ENCODE measurements at regions not wholly inside any gene's neighbourhood (a gene's known extent, or its start where the extent isn't known, plus 50 kb on each side); places are given as distances from the start of the nearest gene placed in this dataset.

DNA sequence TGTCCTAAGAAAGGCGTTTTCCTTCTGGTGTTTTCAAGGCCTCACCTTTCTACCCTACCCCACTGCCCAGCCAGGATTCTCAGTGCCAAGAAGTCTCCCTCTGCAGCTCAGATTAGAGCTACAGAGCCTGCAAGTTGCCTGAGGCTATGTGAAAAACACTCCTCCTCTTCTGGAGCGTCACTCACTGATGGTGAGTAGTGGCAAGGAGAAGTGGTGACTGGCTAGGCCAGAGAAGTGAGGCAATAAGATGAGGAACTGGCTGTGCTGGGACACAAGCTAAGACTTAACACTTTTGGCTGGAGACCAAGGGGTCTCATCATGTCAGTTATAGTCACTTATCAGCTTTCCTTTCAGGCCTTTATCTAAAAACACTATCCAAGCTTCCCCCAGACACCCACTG lies 86.7 kb upstream of the PRKAR2B start:
- DNase-seq: no peak
- Histone ChIP-seq H3K27me3 (ENCODE audit: control insufficient read depth, insufficient read depth, low read length) (no peaks in the 10 kb centered on the region), H3K4me3 (ENCODE audit: insufficient read depth, low read depth, low read length) (no peak overlapping the region), H3K36me3 (replicated peaks; ENCODE audit: control insufficient read depth, insufficient read depth, low read length) (no peaks in the 10 kb centered on the region)

DNA sequence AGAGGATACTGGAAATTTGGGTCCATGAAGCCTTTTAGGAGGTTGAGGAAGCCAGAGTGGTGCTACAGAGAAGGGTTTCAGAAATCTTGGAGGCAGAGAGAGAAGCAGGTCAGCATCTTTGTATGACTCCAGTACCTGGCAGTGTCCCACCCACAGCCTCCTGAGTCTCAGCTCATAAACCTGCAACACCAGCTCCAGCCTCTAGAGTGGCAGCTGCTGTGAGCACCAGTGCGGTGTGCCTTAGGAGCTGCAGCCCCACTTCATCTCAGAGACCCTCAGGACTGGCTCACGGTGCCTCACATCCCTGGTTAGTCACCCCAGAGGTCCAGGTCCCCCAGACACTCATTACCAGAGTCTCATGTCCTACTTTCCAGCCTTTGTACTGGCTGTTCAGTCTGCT lies 84.8 kb upstream of the PRKAR2B start:
- H3K4me3 ChIP-seq (ENCODE audit: insufficient read depth, low read depth, low read length): no peak overlapping the region
- no peaks in the 10 kb centered on the region for H3K36me3 ChIP-seq (replicated peaks; ENCODE audit: control insufficient read depth, insufficient read depth, low read length)
- H3K27me3 ChIP-seq (ENCODE audit: control insufficient read depth, insufficient read depth, low read length): no peaks in the 10 kb centered on the region
- DNase-seq: peak; percentile 57

DNA sequence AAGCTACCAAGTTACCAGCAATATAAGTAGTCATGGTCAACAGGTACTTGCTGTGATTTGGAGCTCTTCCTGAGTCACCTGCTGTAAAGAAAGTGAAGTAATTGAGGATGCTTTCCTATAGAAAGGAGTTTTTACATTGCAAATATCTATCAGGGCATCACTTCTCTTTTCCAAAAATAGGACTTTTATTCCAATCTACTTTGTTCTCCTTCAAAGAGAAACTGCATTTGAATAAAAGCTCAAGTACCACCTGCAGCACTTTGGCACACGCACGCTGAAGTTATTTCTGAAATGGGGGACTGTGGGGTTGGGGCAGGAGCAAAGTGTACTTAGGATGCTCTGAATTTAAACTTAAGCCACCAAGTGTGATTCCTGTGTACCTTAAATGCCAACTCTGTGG lies 81.8 kb upstream of the PRKAR2B start:
- no peak for DNase-seq
- H3K4me3 ChIP-seq (ENCODE audit: insufficient read depth, low read depth, low read length): no peak overlapping the region
- H3K27me3 ChIP-seq (ENCODE audit: control insufficient read depth, insufficient read depth, low read length): no peaks in the 10 kb centered on the region
- no peaks in the 10 kb centered on the region for H3K36me3 ChIP-seq (replicated peaks; ENCODE audit: control insufficient read depth, insufficient read depth, low read length)

GRCh38 chr7:106964466-106964865 lies 80.0 kb upstream of the PRKAR2B start:
- Histone ChIP-seq H3K36me3 (replicated peaks; ENCODE audit: control insufficient read depth, insufficient read depth, low read length) (no peaks in the 10 kb centered on the region), H3K27me3 (ENCODE audit: control insufficient read depth, insufficient read depth, low read length) (no peaks in the 10 kb centered on the region), H3K4me3 (ENCODE audit: insufficient read depth, low read depth, low read length) (no peak overlapping the region)
- DNase-seq: no peak

- Histone ChIP-seq H3K27me3 (ENCODE audit: control insufficient read depth, insufficient read depth, low read length) (no peaks in the 10 kb centered on the region), H3K4me3 (ENCODE audit: insufficient read depth, low read depth, low read length) (no peak overlapping the region), H3K36me3 (replicated peaks; ENCODE audit: control insufficient read depth, insufficient read depth, low read length) (no peaks in the 10 kb centered on the region)
- no peak for DNase-seq
Observed at GRCh38 chr7:106965108-106965507, 79.4 kb upstream of the PRKAR2B start.

DNA sequence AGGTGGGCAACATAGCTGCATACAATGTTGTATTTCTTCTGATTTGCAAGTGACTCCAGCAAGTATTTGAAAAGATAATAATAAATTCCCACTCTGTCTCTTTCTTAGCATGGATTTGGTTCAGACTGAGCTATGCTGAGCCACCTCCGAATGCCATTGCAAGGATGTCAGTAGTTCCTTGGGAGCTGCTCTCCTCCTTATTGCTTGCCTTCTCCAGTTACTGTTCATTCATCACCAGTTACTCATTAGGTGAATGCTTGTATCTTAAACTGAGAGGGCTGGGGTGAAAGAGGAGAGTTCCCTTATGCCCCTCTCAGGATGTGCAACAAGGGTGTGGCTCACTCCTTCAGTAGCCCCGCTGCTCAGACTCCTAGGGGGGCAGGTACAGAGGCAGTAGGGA lies 78.4 kb upstream of the PRKAR2B start:
- H3K27me3 ChIP-seq (ENCODE audit: control insufficient read depth, insufficient read depth, low read length): no peaks in the 10 kb centered on the region
- no peaks in the 10 kb centered on the region for H3K36me3 ChIP-seq (replicated peaks; ENCODE audit: control insufficient read depth, insufficient read depth, low read length)
- no peak overlapping the region for H3K4me3 ChIP-seq (ENCODE audit: insufficient read depth, low read depth, low read length)
- no peak for DNase-seq

- H3K27me3 ChIP-seq (ENCODE audit: control insufficient read depth, insufficient read depth, low read length): no peaks in the 10 kb centered on the region
- H3K4me3 ChIP-seq (ENCODE audit: insufficient read depth, low read depth, low read length): no peak overlapping the region
- DNase-seq: peak; percentile 49
- H3K36me3 ChIP-seq (replicated peaks; ENCODE audit: control insufficient read depth, insufficient read depth, low read length): no peaks in the 10 kb centered on the region
Observed at GRCh38 chr7:106968160-106968559, 76.3 kb upstream of the PRKAR2B start.

GRCh38 chr7:106978425-106979420 lies 65.8 kb upstream of the PRKAR2B start:
- H3K27me3 ChIP-seq (ENCODE audit: control insufficient read depth, insufficient read depth, low read length): no peaks in the 10 kb centered on the region
- H3K4me3 ChIP-seq (ENCODE audit: insufficient read depth, low read depth, low read length): no peak overlapping the region
- no peak for DNase-seq
- no peaks in the 10 kb centered on the region for H3K36me3 ChIP-seq (replicated peaks; ENCODE audit: control insufficient read depth, insufficient read depth, low read length)

DNA sequence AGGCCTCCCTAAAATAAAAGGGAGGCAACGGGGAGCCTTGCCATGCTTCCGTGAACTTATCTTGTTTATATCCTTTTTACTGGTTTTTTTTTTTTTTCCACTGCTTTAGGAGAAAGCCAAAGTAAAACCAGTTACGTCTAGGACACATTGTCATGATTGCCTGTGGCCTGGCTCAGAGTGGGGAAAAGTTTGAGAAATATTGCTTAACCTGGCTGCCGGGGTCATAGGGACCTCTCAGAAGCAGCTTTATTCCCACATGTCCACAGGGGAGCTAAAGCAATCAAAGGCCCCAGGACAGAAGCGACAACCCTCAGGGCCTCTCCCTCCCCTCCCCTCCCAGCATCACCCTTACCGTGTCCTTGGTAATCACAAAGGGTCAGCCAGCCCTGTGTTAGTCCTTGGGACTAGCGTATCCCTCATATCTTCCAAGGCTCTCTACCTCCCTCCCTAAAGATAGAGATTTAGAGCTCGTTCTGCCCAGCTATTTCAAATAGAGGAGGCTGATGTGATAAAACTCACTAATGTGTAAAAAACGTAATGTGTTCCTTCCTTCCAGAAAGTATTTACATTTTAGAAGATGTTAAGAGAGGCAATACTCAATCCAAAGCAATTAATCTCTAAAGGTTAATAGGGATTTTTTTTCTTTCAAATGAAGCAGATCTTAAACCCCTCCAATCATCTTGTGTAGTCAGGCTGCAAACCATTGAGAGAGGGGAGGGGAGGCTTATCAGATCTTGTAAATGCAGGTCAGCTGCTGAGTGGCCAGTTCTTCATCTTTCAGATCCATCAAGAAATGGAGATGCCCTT lies 64.8 kb upstream of the PRKAR2B start:
- no peaks in the 10 kb centered on the region for H3K27me3 ChIP-seq (ENCODE audit: control insufficient read depth, insufficient read depth, low read length)
- peak; percentile 60 for DNase-seq
- H3K36me3 ChIP-seq (replicated peaks; ENCODE audit: control insufficient read depth, insufficient read depth, low read length): no peaks in the 10 kb centered on the region
- H3K4me3 ChIP-seq (ENCODE audit: insufficient read depth, low read depth, low read length): no peak overlapping the region

DNA sequence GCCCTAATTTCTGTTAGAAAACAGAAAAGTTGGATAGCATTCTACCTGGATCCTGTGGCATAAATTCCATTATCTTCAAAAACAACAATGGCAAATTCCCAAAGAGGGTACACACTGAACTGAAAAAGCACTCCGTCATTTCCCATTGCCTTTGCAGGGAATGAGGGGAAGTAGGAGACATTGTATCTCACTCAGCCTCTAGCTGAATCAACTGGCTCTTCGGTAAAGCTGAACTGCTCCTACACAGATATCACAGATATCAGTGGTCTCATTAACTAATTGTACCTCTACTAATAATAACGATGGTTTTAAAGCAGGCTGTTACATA lies 64.2 kb upstream of the PRKAR2B start:
- Histone ChIP-seq H3K4me3 (ENCODE audit: insufficient read depth, low read depth, low read length) (no peak overlapping the region), H3K36me3 (replicated peaks; ENCODE audit: control insufficient read depth, insufficient read depth, low read length) (no peaks in the 10 kb centered on the region), H3K27me3 (ENCODE audit: control insufficient read depth, insufficient read depth, low read length) (no peaks in the 10 kb centered on the region)
- DNase-seq: no peak

DNA sequence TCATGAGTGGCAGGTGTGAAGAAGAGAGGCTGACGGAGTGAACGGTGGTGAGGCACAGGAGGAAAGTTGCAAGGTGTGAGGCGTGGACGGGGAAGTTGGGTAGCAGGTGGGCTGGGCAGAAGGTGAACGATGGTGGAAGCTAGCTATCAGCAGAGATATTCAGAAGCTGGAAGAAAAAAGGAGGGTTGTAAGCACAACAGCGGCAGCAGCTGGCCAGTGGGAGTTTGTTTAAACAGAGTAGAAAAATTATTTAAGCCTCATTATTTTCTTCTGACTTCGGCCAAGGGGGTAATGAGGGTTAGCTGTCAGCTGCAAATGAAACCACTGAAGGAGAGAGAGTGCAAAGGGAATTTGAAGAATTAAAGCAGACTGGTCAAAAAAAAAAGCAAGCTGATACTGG lies 62.1 kb upstream of the PRKAR2B start:
- Histone ChIP-seq H3K4me3 (ENCODE audit: insufficient read depth, low read depth, low read length) (no peak overlapping the region), H3K27me3 (ENCODE audit: control insufficient read depth, insufficient read depth, low read length) (no peaks in the 10 kb centered on the region), H3K36me3 (replicated peaks; ENCODE audit: control insufficient read depth, insufficient read depth, low read length) (no peaks in the 10 kb centered on the region)
- no peak for DNase-seq

GRCh38 chr7:106984034-106984433 lies 60.5 kb upstream of the PRKAR2B start:
- no peak for DNase-seq
- no peak overlapping the region for H3K4me3 ChIP-seq (ENCODE audit: insufficient read depth, low read depth, low read length)
- H3K36me3 ChIP-seq (replicated peaks; ENCODE audit: control insufficient read depth, insufficient read depth, low read length): no peaks in the 10 kb centered on the region
- no peaks in the 10 kb centered on the region for H3K27me3 ChIP-seq (ENCODE audit: control insufficient read depth, insufficient read depth, low read length)

DNA sequence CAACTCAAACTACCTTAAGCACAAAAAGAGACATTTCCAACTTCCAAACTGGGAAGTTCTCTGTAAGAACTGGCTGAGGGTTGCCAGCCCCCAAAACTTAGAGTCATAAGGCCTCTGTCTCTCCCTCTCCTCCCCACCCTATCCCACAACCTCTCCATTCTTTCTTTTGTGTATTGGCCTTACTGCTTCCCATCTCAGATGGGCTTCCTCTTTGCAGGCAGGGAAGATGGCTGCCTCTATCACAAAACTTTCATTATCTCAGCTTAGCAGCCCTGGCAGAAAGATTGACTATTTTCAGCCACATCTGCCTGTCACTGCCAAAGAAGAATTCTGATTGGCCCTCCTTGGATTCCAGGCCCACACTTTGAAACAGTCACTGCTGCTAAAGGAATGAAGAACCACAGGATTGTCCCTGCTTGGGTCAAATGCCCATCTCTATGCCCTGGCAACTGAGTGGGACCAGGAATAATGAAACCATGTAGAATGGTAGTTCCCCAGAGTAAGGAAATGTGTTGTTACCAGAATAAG lies 58.0 kb upstream of the PRKAR2B start:
- H3K4me3 ChIP-seq (ENCODE audit: insufficient read depth, low read depth, low read length): no peak overlapping the region
- H3K36me3 ChIP-seq (replicated peaks; ENCODE audit: control insufficient read depth, insufficient read depth, low read length): no peaks in the 10 kb centered on the region
- DNase-seq: no peak
- H3K27me3 ChIP-seq (ENCODE audit: control insufficient read depth, insufficient read depth, low read length): no peaks in the 10 kb centered on the region

DNA sequence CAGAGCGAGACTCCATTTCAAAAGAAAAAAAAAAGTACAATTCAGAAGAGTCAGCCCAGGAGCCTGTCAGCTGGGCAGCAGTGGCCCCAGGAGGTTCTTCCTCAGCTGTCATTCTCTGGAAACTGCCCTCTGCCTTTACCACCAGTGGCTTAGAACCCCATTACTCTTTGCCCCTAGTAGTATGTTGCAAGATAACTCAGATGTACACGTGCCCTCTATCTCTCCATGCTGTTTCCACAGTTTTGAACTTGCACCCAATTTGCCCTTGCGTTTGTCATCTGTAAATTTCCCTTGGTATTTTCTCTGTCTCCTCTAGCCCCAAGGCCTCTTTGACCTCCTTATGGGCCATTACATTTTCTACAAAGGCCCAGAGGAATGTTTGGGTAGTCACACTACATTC lies 56.7 kb upstream of the PRKAR2B start:
- Histone ChIP-seq H3K36me3 (replicated peaks; ENCODE audit: control insufficient read depth, insufficient read depth, low read length) (no peaks in the 10 kb centered on the region), H3K27me3 (ENCODE audit: control insufficient read depth, insufficient read depth, low read length) (no peaks in the 10 kb centered on the region), H3K4me3 (ENCODE audit: insufficient read depth, low read depth, low read length) (no peak overlapping the region)
- no peak for DNase-seq

GRCh38 chr7:106992511-106992910 lies 52.0 kb upstream of the PRKAR2B start:
- H3K4me3 ChIP-seq (ENCODE audit: insufficient read depth, low read depth, low read length): no peak overlapping the region
- no peaks in the 10 kb centered on the region for H3K27me3 ChIP-seq (ENCODE audit: control insufficient read depth, insufficient read depth, low read length)
- H3K36me3 ChIP-seq (replicated peaks; ENCODE audit: control insufficient read depth, insufficient read depth, low read length): no peaks in the 10 kb centered on the region
- DNase-seq: no peak

All from H7 (cell line).